ENCODE measurements at regions not wholly inside any gene's neighbourhood (a gene's known extent, or its start where the extent isn't known, plus 50 kb on each side); places are given as distances from the start of the nearest gene placed in this dataset.

DNA sequence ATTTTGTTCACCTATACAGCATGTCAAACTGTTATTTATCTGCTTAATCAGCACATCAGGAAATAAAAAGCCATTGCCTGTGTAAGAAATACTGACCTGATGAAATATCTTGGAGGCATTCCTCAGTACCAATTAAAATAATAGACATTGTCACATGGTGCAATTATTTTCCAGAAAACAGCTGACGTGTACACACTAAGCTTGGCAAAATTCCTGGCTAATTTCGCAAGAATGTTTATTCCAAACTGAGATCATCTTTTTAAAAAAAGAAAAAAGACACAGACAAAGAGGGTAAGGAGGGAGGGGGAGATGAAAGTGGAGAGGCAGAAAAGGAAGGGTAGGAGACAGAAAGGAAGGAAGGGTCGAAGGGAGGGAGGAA is 61.9 kb upstream of the NFKB1 start:
- H4K20me1 ChIP-seq (ENCODE audit: control insufficient read depth, extremely low read depth, insufficient read depth, low read length), result no peaks in the 10 kb centered on the region
- peak overlapping the region; percentile 61 for H3K4me2 ChIP-seq (ENCODE audit: extremely low read depth, insufficient read depth, low read length)
- no peak overlapping the region for H3K9ac ChIP-seq (ENCODE audit: insufficient read depth, low read length)
- H3K27me3 ChIP-seq (ENCODE audit: control insufficient read depth, insufficient read depth, low read length), result no peaks in the 10 kb centered on the region
- H3K27ac ChIP-seq (ENCODE audit: insufficient read depth, low read length), result peak overlapping the region; percentile 46
- no peaks in the 10 kb centered on the region for H3K36me3 ChIP-seq (ENCODE audit: control insufficient read depth, insufficient read depth, low read length)
- peaks cover 7% of the 10 kb centered on the region for H3K4me1 ChIP-seq (ENCODE audit: control insufficient read depth, extremely low read depth, insufficient read depth, low read length)
- no peak overlapping the region for H2AFZ ChIP-seq (ENCODE audit: low read length)
- no peaks in the 10 kb centered on the region for H3K79me2 ChIP-seq (ENCODE audit: control insufficient read depth, insufficient read depth, low read length)
- H3K4me3 ChIP-seq (replicated peaks in 1 of 4; ENCODE audit: control extremely low read depth in 1 of 4, insufficient read depth in 1 of 4, low read depth in 3 of 4, low read length in 4 of 4), result peak overlapping the region in 1 of 4 experiments; percentile 4
- TF ChIP-seq, protein P1, sequence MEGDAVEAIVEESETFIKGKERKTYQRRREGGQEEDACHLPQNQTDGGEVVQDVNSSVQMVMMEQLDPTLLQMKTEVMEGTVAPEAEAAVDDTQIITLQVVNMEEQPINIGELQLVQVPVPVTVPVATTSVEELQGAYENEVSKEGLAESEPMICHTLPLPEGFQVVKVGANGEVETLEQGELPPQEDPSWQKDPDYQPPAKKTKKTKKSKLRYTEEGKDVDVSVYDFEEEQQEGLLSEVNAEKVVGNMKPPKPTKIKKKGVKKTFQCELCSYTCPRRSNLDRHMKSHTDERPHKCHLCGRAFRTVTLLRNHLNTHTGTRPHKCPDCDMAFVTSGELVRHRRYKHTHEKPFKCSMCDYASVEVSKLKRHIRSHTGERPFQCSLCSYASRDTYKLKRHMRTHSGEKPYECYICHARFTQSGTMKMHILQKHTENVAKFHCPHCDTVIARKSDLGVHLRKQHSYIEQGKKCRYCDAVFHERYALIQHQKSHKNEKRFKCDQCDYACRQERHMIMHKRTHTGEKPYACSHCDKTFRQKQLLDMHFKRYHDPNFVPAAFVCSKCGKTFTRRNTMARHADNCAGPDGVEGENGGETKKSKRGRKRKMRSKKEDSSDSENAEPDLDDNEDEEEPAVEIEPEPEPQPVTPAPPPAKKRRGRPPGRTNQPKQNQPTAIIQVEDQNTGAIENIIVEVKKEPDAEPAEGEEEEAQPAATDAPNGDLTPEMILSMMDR (conservative IDR thresholded peaks at IDR 0.05 in 1 of 2, IDR thresholded peaks at IDR 0.05 in 1 of 2; ENCODE audit: low read depth in 1 of 2, low read length in 2 of 2), result no peak
- no peak for TF ChIP-seq EZH2 (IDR thresholded peaks at IDR 0.05; ENCODE audit: low read length, missing control alignments)
- peak; percentile 79 to 96 for DNase-seq (ENCODE audit: low read depth in 2 of 2)
- no peaks in the 10 kb centered on the region for H3K9me3 ChIP-seq (ENCODE audit: control insufficient read depth, insufficient read depth, low read depth, low read length)

DNA sequence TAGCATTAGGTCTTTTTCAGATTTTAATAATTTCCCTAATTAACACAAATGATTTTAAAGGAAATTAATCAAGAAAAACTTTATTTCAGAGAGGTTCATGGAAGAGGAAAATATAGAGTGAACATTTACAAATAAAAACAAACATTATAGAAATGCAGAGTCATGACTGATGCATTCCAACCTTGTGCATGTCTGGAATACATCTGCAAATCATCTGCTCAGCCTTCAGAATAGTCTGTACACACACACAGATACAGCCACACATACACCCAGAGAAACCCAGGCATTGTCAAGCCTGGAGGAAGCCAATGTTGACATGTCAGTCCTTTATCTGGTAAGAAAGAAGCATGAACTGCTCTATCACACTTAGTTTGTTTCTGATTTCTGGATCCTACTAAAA is 61.3 kb upstream of the NFKB1 start:
- H3K36me3 ChIP-seq (ENCODE audit: control insufficient read depth, insufficient read depth, low read length), result no peaks in the 10 kb centered on the region
- H3K9ac ChIP-seq (ENCODE audit: insufficient read depth, low read length), result no peak overlapping the region
- H3K79me2 ChIP-seq (ENCODE audit: control insufficient read depth, insufficient read depth, low read length), result no peaks in the 10 kb centered on the region
- peak overlapping the region; percentile 46 for H3K27ac ChIP-seq (ENCODE audit: insufficient read depth, low read length)
- no peak overlapping the region for H3K4me3 ChIP-seq (replicated peaks in 1 of 4; ENCODE audit: control extremely low read depth in 1 of 4, insufficient read depth in 1 of 4, low read depth in 3 of 4, low read length in 4 of 4)
- no peaks in the 10 kb centered on the region for H3K9me3 ChIP-seq (ENCODE audit: control insufficient read depth, insufficient read depth, low read depth, low read length)
- no peaks in the 10 kb centered on the region for H4K20me1 ChIP-seq (ENCODE audit: control insufficient read depth, extremely low read depth, insufficient read depth, low read length)
- no peak overlapping the region for H3K4me2 ChIP-seq (ENCODE audit: extremely low read depth, insufficient read depth, low read length)
- no peaks in the 10 kb centered on the region for H3K27me3 ChIP-seq (ENCODE audit: control insufficient read depth, insufficient read depth, low read length)
- no peak for TF ChIP-seq EZH2 (IDR thresholded peaks at IDR 0.05; ENCODE audit: low read length, missing control alignments)
- TF ChIP-seq, protein P1 (conservative IDR thresholded peaks at IDR 0.05 in 1 of 2, IDR thresholded peaks at IDR 0.05 in 1 of 2; ENCODE audit: low read depth in 1 of 2, low read length in 2 of 2), result no peak
- peak; percentile 63 to 72 for DNase-seq (ENCODE audit: low read depth in 2 of 2)
- H3K4me1 ChIP-seq (ENCODE audit: control insufficient read depth, extremely low read depth, insufficient read depth, low read length), result peaks cover 7% of the 10 kb centered on the region
- H2AFZ ChIP-seq (ENCODE audit: low read length), result no peak overlapping the region

DNA sequence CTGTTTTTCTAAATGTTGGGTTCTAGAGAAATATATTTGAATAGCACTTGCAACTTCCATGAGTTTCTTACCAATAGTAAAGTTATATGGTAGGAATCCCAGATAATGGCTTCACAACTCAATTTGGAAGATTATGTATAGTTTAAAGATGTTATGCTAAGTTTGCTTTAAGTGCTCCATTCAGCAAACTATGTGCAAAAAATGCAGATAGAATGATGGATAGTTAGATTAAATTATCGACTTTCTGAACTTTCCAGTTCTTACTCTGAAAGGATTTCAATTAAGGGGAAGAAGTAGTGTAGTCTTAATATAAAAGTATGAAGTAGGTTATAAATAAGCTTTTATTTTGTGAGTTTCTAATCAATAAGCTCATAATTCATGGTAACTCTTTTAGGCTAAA is 60.7 kb upstream of the NFKB1 start:
- DNase-seq (ENCODE audit: low read depth in 2 of 2), result no peak
- no peak for TF ChIP-seq EZH2 (IDR thresholded peaks at IDR 0.05; ENCODE audit: low read length, missing control alignments)
- TF ChIP-seq, protein P1 (conservative IDR thresholded peaks at IDR 0.05 in 1 of 2, IDR thresholded peaks at IDR 0.05 in 1 of 2; ENCODE audit: low read depth in 1 of 2, low read length in 2 of 2), result no peak
- no peaks in the 10 kb centered on the region for H3K79me2 ChIP-seq (ENCODE audit: control insufficient read depth, insufficient read depth, low read length)
- H2AFZ ChIP-seq (ENCODE audit: low read length), result no peak overlapping the region
- H3K36me3 ChIP-seq (ENCODE audit: control insufficient read depth, insufficient read depth, low read length), result no peaks in the 10 kb centered on the region
- H3K9ac ChIP-seq (ENCODE audit: insufficient read depth, low read length), result no peak overlapping the region
- H3K27me3 ChIP-seq (ENCODE audit: control insufficient read depth, insufficient read depth, low read length), result no peaks in the 10 kb centered on the region
- H4K20me1 ChIP-seq (ENCODE audit: control insufficient read depth, extremely low read depth, insufficient read depth, low read length), result no peaks in the 10 kb centered on the region
- no peak overlapping the region for H3K4me3 ChIP-seq (replicated peaks in 1 of 4; ENCODE audit: control extremely low read depth in 1 of 4, insufficient read depth in 1 of 4, low read depth in 3 of 4, low read length in 4 of 4)
- no peak overlapping the region for H3K4me2 ChIP-seq (ENCODE audit: extremely low read depth, insufficient read depth, low read length)
- peaks cover 7% of the 10 kb centered on the region for H3K4me1 ChIP-seq (ENCODE audit: control insufficient read depth, extremely low read depth, insufficient read depth, low read length)
- H3K27ac ChIP-seq (ENCODE audit: insufficient read depth, low read length), result no peak overlapping the region
- H3K9me3 ChIP-seq (ENCODE audit: control insufficient read depth, insufficient read depth, low read depth, low read length), result no peaks in the 10 kb centered on the region
